ENCODE measurements at regions not wholly inside any gene's neighbourhood (a gene's known extent, or its start where the extent isn't known, plus 50 kb on each side); places are given as distances from the start of the nearest gene placed in this dataset.

GRCh38 chr2:47301731-47302130, 67.4 kb upstream of the EPCAM start:
- Histone ChIP-seq H3K4me3 (ENCODE audit: low read depth in 2 of 2, low read length in 2 of 2) (no peak overlapping the region), H3K27me3 (ENCODE audit: control insufficient read depth, insufficient read depth, low read length) (no peaks in the 10 kb centered on the region), H3K4me1 (ENCODE audit: control insufficient read depth, insufficient read depth, low read length) (no peaks in the 10 kb centered on the region), H3K36me3 (ENCODE audit: control insufficient read depth, insufficient read depth, low read length) (no peaks in the 10 kb centered on the region), H3K9me3 (ENCODE audit: control insufficient read depth, insufficient read depth, low read depth, low read length) (no peaks in the 10 kb centered on the region), H3K27ac (ENCODE audit: low read length) (no peak overlapping the region)
- ChIA-PET CTCF (no interaction called here), POLR2A (no interaction called here)
- in situ Hi-C loops (cut with HindIII; ENCODE audit: low pct_unique_long_range_greater_than_20kb, low sequenced_read_pairs), result no loop called here
- DNase-seq (ENCODE audit: low read depth, low spot score), result no peak
- ATAC-seq, result no peak
- TF ChIP-seq CTCF (IDR thresholded peaks at IDR 0.05) (no peak), REST (IDR thresholded peaks at IDR 0.05; ENCODE audit: insufficient read depth in 1 of 2, low read depth in 2 of 2, low read length in 1 of 2) (no peak), SIN3A (IDR thresholded peaks at IDR 0.05; ENCODE audit: borderline replicate concordance, insufficient read depth, low read depth, low read length) (no peak), POLR2AphosphoS5 (IDR thresholded peaks at IDR 0.05; ENCODE audit: low read depth, low read length) (no peak), TCF7L2 (IDR thresholded peaks at IDR 0.05; ENCODE audit: low read depth, low read length) (no peak)
- intact Hi-C loops (cut with micrococcal nuclease; ENCODE audit: unreplicated experiment), result no loop called here
- BruUV-seq (replicated peaks), result no TSS peak

- CTCF ChIA-PET, result no interaction called here
- Histone ChIP-seq H3K27ac (ENCODE audit: low read length) (no peak overlapping the region), H3K4me1 (ENCODE audit: control insufficient read depth, insufficient read depth, low read length) (no peaks in the 10 kb centered on the region), H3K27me3 (ENCODE audit: control insufficient read depth, insufficient read depth, low read length) (no peaks in the 10 kb centered on the region), H3K9me3 (ENCODE audit: control insufficient read depth, insufficient read depth, low read depth, low read length) (no peaks in the 10 kb centered on the region), H3K36me3 (ENCODE audit: control insufficient read depth, insufficient read depth, low read length) (no peaks in the 10 kb centered on the region), H3K4me3 (ENCODE audit: low read depth in 2 of 2, low read length in 2 of 2) (no peak overlapping the region)
- POLR2A ChIA-PET, result no interaction called here
- DNase-seq (ENCODE audit: low read depth, low spot score) (no peak), ATAC-seq (no peak)
- TF ChIP-seq REST (IDR thresholded peaks at IDR 0.05; ENCODE audit: insufficient read depth in 1 of 2, low read depth in 2 of 2, low read length in 1 of 2) (no peak), CTCF (IDR thresholded peaks at IDR 0.05) (no peak), TCF7L2 (IDR thresholded peaks at IDR 0.05; ENCODE audit: low read depth, low read length) (no peak), SIN3A (IDR thresholded peaks at IDR 0.05; ENCODE audit: borderline replicate concordance, insufficient read depth, low read depth, low read length) (no peak), POLR2AphosphoS5 (IDR thresholded peaks at IDR 0.05; ENCODE audit: low read depth, low read length) (no peak)
- intact Hi-C loops (cut with micrococcal nuclease; ENCODE audit: unreplicated experiment), result no loop called here
- no TSS peak for BruUV-seq (replicated peaks)
- in situ Hi-C loops (cut with HindIII; ENCODE audit: low pct_unique_long_range_greater_than_20kb, low sequenced_read_pairs), result no loop called here
These were observed 67.9 kb upstream of the EPCAM start for GRCh38 chr2:47301277-47301618.

All from Panc1 (cell line).